ENCODE measurements at regions not wholly inside any gene's neighbourhood (a gene's known extent, or its start where the extent isn't known, plus 50 kb on each side); places are given as distances from the start of the nearest gene placed in this dataset.
"Not testable (repeated sequence)": the region's sequence is repeated elsewhere in the genome, so short reads cannot be mapped to it uniquely, and the experiment has no call there.

GRCh38 chr6:165001502-165002157 lies 307.8 kb downstream of the C6orf118 start:
- DNase-seq, result no peak

- DNase-seq, result no peak
Measured at GRCh38 chr6:164998297-164998696, 311.1 kb downstream of the C6orf118 start.

GRCh38 chr6:164996838-164997237 lies 312.6 kb downstream of the C6orf118 start:
- DNase-seq, result no peak

GRCh38 chr6:164991573-164991972 lies 317.8 kb downstream of the C6orf118 start:
- DNase-seq, result no peak

GRCh38 chr6:164990901-164991300 lies 318.5 kb downstream of the C6orf118 start:
- no peak for DNase-seq

GRCh38 chr6:164982389-164982788 lies 327.0 kb downstream of the C6orf118 start:
- no peak for DNase-seq

GRCh38 chr6:164967102-164967501 lies 342.3 kb downstream of the C6orf118 start:
- DNase-seq, result no peak

GRCh38 chr6:164962805-164963204 lies 346.6 kb downstream of the C6orf118 start:
- DNase-seq, result no peak

- DNase-seq, result no peak
Measured at GRCh38 chr6:164947164-164947563, 362.2 kb downstream of the C6orf118 start.

GRCh38 chr6:164942271-164942670 lies 367.1 kb downstream of the C6orf118 start:
- no peak for DNase-seq

- DNase-seq, result not testable (repeated sequence)
Measured at GRCh38 chr6:164933238-164933794, 376.1 kb downstream of the C6orf118 start.

- no peak for DNase-seq
Measured at GRCh38 chr6:164929408-164929977, 379.9 kb downstream of the C6orf118 start.

GRCh38 chr6:164928728-164929407 lies 380.5 kb downstream of the C6orf118 start:
- no peak for DNase-seq

- DNase-seq, result no peak
Measured at GRCh38 chr6:164928057-164928727, 381.2 kb downstream of the C6orf118 start.

- peak; percentile 25 to 55 for DNase-seq
Measured at GRCh38 chr6:164927288-164928056, 381.9 kb downstream of the C6orf118 start.

GRCh38 chr6:164926686-164927085 lies 382.7 kb downstream of the C6orf118 start:
- DNase-seq, result peak in 1 of 2 experiments; percentile 3

- no peak for DNase-seq
Measured at GRCh38 chr6:164925681-164926530, 383.5 kb downstream of the C6orf118 start.

- DNase-seq, result no peak
Measured at GRCh38 chr6:164924674-164925073, 384.7 kb downstream of the C6orf118 start.

- DNase-seq, result no peak
Measured at GRCh38 chr6:164917211-164917610, 392.2 kb downstream of the C6orf118 start.

GRCh38 chr6:164916087-164916486 lies 393.3 kb downstream of the C6orf118 start:
- DNase-seq, result no peak

- no peak for DNase-seq
Measured at GRCh38 chr6:164911873-164912580, 397.4 kb downstream of the C6orf118 start.
